ENCODE measurements at regions not wholly inside any gene's neighbourhood (a gene's known extent, or its start where the extent isn't known, plus 50 kb on each side); places are given as distances from the start of the nearest gene placed in this dataset.

DNA sequence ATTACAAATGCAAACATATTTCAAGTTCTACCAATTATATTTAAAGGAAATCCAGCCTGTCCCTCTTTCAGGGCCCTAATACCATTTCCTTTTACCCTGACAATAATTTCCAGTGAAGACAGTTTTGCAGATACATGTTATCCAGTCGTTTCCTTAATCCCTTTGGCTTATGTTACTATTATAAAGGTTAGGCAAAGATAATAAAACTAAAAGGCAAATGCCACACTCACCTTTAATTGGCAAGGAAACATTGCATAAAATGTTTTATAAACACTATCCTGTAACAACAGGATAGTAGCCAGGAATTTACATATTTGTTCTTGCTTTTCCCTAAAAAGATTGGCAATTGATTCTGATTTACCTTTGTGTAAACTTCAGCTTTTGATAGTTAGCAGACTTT, 168.7 kb downstream of the AEBP2 start:
- intact Hi-C loops (cut with micrococcal nuclease), result no loop called here
- CTCF ChIA-PET, result no interaction called here
- no peak overlapping the region for H3K27ac Mint-ChIP-seq

DNA sequence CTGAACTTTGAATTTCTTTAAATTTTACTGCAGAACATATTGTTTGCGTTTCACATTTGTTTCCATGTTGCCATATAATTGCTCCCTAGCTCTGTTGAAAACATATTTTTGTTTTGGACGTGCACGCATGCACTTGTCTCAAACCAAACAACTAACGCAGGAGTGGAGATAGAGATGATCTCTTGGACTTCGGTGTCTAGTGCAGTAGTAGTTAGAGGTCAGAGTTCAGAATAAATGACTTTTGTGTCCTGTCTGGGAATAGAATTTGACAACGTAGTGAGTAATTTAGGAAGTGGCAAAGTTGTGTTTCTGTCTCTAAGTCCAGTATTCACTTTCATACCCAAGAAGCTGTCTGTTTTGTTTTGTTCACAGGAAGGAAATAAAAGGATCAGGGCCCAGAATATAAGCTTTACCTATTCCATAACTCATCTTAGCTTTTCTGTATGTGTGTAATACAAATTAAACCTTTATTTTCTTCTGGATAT, 173.8 kb downstream of the AEBP2 start:
- Histone ChIP-seq H4K20me1 (ENCODE audit: control insufficient read depth, insufficient read depth, low read length, poor library complexity, severe bottlenecking) (no peaks in the 10 kb centered on the region), H3K9ac (ENCODE audit: low read length) (no peak overlapping the region), H3K9me3 (ENCODE audit: control extremely low read depth in 1 of 3, control insufficient read depth in 2 of 3, insufficient read depth in 1 of 3, low read length in 2 of 3) (peaks cover 0 to 7% (median 0%) of the 10 kb centered on the region in 3 donors), H3K4me1 (ENCODE audit: control insufficient read depth in 2 of 2, insufficient read depth in 2 of 2, low read length in 2 of 2) (no peaks in the 10 kb centered on the region), H3K36me3 (replicated peaks in 1 of 2; ENCODE audit: control extremely low read depth in 1 of 2, control insufficient read depth in 1 of 2, extremely low read depth in 1 of 2, insufficient read depth in 2 of 2, low read length in 1 of 2) (no peaks in the 10 kb centered on the region), H2AFZ (ENCODE audit: insufficient read depth, low read depth, low read length, poor library complexity, severe bottlenecking) (no peak overlapping the region), H3K4me3 (ENCODE audit: control extremely low read depth in 1 of 5, extremely low read depth in 1 of 5, insufficient read depth in 1 of 5, low read depth in 2 of 5, low read length in 4 of 5) (no peak overlapping the region), H3K27ac (ENCODE audit: low read length in 2 of 2) (no peak overlapping the region), H3K79me2 (ENCODE audit: control insufficient read depth, insufficient read depth, low read length) (no peaks in the 10 kb centered on the region), H3K27me3 (replicated peaks in 1 of 4; ENCODE audit: control extremely low read depth in 1 of 4, control insufficient read depth in 3 of 4, insufficient read depth in 4 of 4, low read length in 3 of 4) (no peaks in the 10 kb centered on the region), H3K4me2 (replicated peaks; ENCODE audit: low read depth, low read length, poor library complexity, severe bottlenecking) (no peak overlapping the region)
- 96% methylated on average over 4 of the region's 6 CpGs for WGBS (ENCODE audit: insufficient coverage)
- H3K9me3 Mint-ChIP-seq (ENCODE audit: insufficient read depth), result peaks cover 7% of the 10 kb centered on the region
- ATAC-seq (ENCODE audit: low read depth), result no peak
- no peak for TF ChIP-seq EZH2 (IDR thresholded peaks at IDR 0.05; ENCODE audit: borderline replicate concordance, insufficient read depth, low read depth, low read length, poor library complexity, severe bottlenecking)
- TF ChIP-seq, protein P1, sequence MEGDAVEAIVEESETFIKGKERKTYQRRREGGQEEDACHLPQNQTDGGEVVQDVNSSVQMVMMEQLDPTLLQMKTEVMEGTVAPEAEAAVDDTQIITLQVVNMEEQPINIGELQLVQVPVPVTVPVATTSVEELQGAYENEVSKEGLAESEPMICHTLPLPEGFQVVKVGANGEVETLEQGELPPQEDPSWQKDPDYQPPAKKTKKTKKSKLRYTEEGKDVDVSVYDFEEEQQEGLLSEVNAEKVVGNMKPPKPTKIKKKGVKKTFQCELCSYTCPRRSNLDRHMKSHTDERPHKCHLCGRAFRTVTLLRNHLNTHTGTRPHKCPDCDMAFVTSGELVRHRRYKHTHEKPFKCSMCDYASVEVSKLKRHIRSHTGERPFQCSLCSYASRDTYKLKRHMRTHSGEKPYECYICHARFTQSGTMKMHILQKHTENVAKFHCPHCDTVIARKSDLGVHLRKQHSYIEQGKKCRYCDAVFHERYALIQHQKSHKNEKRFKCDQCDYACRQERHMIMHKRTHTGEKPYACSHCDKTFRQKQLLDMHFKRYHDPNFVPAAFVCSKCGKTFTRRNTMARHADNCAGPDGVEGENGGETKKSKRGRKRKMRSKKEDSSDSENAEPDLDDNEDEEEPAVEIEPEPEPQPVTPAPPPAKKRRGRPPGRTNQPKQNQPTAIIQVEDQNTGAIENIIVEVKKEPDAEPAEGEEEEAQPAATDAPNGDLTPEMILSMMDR (IDR thresholded peaks at IDR 0.05), result no peak
- DNase-seq, result no peak
- no peaks in the 10 kb centered on the region for H3K27me3 Mint-ChIP-seq
- ChIA-PET POLR2A (no interaction called here), CTCF (no interaction called here)
- peaks cover 2% of the 10 kb centered on the region for H3K4me1 Mint-ChIP-seq
- intact Hi-C loops (cut with micrococcal nuclease), result no loop called here
- H3K4me3 Mint-ChIP-seq, result no peak overlapping the region
- no peak overlapping the region for H3K27ac Mint-ChIP-seq

More for the DNA sequence above, 168.7 kb downstream of the AEBP2 start:
- Histone ChIP-seq H2AFZ (ENCODE audit: insufficient read depth, low read depth, low read length, poor library complexity, severe bottlenecking) (no peak overlapping the region), H4K20me1 (ENCODE audit: control insufficient read depth, insufficient read depth, low read length, poor library complexity, severe bottlenecking) (no peaks in the 10 kb centered on the region), H3K4me2 (replicated peaks; ENCODE audit: low read depth, low read length, poor library complexity, severe bottlenecking) (no peak overlapping the region), H3K9ac (ENCODE audit: low read length) (no peak overlapping the region), H3K27me3 (replicated peaks in 1 of 4; ENCODE audit: control extremely low read depth in 1 of 4, control insufficient read depth in 3 of 4, insufficient read depth in 4 of 4, low read length in 3 of 4) (no peaks in the 10 kb centered on the region), H3K9me3 (ENCODE audit: control extremely low read depth in 1 of 3, control insufficient read depth in 2 of 3, insufficient read depth in 1 of 3, low read length in 2 of 3) (peaks cover 0 to 13% (median 1%) of the 10 kb centered on the region in 3 donors), H3K79me2 (ENCODE audit: control insufficient read depth, insufficient read depth, low read length) (no peaks in the 10 kb centered on the region), H3K4me1 (ENCODE audit: control insufficient read depth in 2 of 2, insufficient read depth in 2 of 2, low read length in 2 of 2) (no peaks in the 10 kb centered on the region), H3K27ac (ENCODE audit: low read length in 2 of 2) (no peak overlapping the region), H3K36me3 (replicated peaks in 1 of 2; ENCODE audit: control extremely low read depth in 1 of 2, control insufficient read depth in 1 of 2, extremely low read depth in 1 of 2, insufficient read depth in 2 of 2, low read length in 1 of 2) (no peaks in the 10 kb centered on the region), H3K4me3 (ENCODE audit: control extremely low read depth in 1 of 5, extremely low read depth in 1 of 5, insufficient read depth in 1 of 5, low read depth in 2 of 5, low read length in 4 of 5) (no peak overlapping the region)
- Mint-ChIP-seq H3K27me3 (no peaks in the 10 kb centered on the region), H3K9me3 (ENCODE audit: insufficient read depth) (peaks cover 10% of the 10 kb centered on the region), H3K4me1 (no peaks in the 10 kb centered on the region), H3K4me3 (no peak overlapping the region)
- DNase-seq (no peak), ATAC-seq (ENCODE audit: low read depth) (no peak)
- no CpG with 5 or more reads among the region's 1 CpG for WGBS (ENCODE audit: insufficient coverage)
- TF ChIP-seq, protein P1 (IDR thresholded peaks at IDR 0.05), result no peak
- TF ChIP-seq EZH2 (IDR thresholded peaks at IDR 0.05; ENCODE audit: borderline replicate concordance, insufficient read depth, low read depth, low read length, poor library complexity, severe bottlenecking), result no peak
- POLR2A ChIA-PET, result no interaction called here

Data from B cell (primary cell).